ENCODE measurements at regions not wholly inside any gene's neighbourhood (a gene's known extent, or its start where the extent isn't known, plus 50 kb on each side); places are given as distances from the start of the nearest gene placed in this dataset.

DNA sequence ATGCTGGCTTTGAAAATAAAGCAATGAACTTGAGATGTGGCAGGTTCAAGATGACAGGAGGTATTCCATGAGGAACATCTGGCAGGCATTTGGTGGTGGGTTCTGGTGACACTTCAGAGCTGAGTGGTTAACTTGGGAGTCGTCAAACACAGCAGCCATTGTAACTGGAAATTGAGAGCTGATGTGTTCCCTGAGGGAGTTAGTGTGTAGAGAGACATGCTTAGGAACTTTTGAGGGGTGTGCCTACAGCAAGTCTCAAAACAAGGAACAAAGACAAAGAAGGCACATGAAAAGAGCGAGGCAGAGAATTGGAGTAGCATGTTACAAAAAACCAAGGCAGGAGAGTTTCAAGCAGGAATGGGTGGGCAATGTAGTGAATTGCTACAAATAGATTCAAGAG, 53.9 kb upstream of the KL start:
- Mint-ChIP-seq H3K4me1 (peaks cover 9% of the 10 kb centered on the region), H3K27me3 (ENCODE audit: insufficient read depth) (no peaks in the 10 kb centered on the region), H3K36me3 (ENCODE audit: low read depth) (no peaks in the 10 kb centered on the region), H3K27ac (no peak overlapping the region), H3K9me3 (no peaks in the 10 kb centered on the region), H3K4me3 (no peak overlapping the region)
- TF ChIP-seq, protein P1, sequence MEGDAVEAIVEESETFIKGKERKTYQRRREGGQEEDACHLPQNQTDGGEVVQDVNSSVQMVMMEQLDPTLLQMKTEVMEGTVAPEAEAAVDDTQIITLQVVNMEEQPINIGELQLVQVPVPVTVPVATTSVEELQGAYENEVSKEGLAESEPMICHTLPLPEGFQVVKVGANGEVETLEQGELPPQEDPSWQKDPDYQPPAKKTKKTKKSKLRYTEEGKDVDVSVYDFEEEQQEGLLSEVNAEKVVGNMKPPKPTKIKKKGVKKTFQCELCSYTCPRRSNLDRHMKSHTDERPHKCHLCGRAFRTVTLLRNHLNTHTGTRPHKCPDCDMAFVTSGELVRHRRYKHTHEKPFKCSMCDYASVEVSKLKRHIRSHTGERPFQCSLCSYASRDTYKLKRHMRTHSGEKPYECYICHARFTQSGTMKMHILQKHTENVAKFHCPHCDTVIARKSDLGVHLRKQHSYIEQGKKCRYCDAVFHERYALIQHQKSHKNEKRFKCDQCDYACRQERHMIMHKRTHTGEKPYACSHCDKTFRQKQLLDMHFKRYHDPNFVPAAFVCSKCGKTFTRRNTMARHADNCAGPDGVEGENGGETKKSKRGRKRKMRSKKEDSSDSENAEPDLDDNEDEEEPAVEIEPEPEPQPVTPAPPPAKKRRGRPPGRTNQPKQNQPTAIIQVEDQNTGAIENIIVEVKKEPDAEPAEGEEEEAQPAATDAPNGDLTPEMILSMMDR (conservative IDR thresholded peaks at IDR 0.05), result no peak
- DNase-seq, result no peak
- no peaks in the 10 kb centered on the region for H3K36me3 ChIP-seq (ENCODE audit: control insufficient read depth, insufficient read depth, low read length)
- H3K4me1 ChIP-seq (ENCODE audit: control insufficient read depth, insufficient read depth, low read length), result peaks cover 5% of the 10 kb centered on the region
- H3K9me3 ChIP-seq (ENCODE audit: control insufficient read depth, low read length), result peaks cover 7% of the 10 kb centered on the region
- H3K9ac ChIP-seq (ENCODE audit: extremely low read depth, low read length, poor library complexity, severe bottlenecking), result no peak overlapping the region
- H3K27ac ChIP-seq (ENCODE audit: low read depth, low read length), result no peak overlapping the region
- no peak overlapping the region for H3K4me3 ChIP-seq (ENCODE audit: low read length)
- 90 to 100% methylated on average over 2 of the region's 2 CpGs for WGBS, 2 experiments (ENCODE audit: insufficient coverage in 1 of 2, insufficient read length in 1 of 2)
- H3K27me3 ChIP-seq (ENCODE audit: control insufficient read depth, insufficient read depth, low read length, poor library complexity, severe bottlenecking), result no peaks in the 10 kb centered on the region

DNA sequence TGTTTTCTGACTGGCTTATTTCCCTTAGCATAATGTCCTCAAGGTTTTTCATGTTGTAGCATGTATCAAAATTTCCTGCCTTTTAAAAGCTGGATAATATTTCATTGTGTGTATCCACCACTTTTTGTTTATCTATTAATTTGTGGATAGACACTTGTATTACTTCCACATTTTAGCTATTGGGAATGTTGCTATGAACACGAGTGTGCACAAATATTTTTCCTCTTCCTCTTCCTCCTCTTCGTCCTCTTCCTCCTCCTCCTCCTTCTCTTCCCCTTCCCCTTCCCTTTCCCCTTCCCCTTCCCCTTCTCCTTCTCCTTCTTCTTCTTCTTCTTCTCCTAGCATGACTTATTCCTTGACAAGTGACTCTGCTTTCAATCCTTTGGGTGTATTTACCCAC, 51.2 kb upstream of the KL start:
- Mint-ChIP-seq H3K36me3 (ENCODE audit: low read depth) (no peaks in the 10 kb centered on the region), H3K4me1 (peaks cover 7% of the 10 kb centered on the region), H3K27ac (no peak overlapping the region), H3K27me3 (ENCODE audit: insufficient read depth) (no peaks in the 10 kb centered on the region), H3K4me3 (no peak overlapping the region), H3K9me3 (no peaks in the 10 kb centered on the region)
- Histone ChIP-seq H3K36me3 (ENCODE audit: control insufficient read depth, insufficient read depth, low read length) (no peaks in the 10 kb centered on the region), H3K9me3 (ENCODE audit: control insufficient read depth, low read length) (no peaks in the 10 kb centered on the region), H3K4me3 (ENCODE audit: low read length) (no peak overlapping the region), H3K27me3 (ENCODE audit: control insufficient read depth, insufficient read depth, low read length, poor library complexity, severe bottlenecking) (no peaks in the 10 kb centered on the region), H3K4me1 (ENCODE audit: control insufficient read depth, insufficient read depth, low read length) (no peaks in the 10 kb centered on the region), H3K27ac (ENCODE audit: low read depth, low read length) (no peak overlapping the region), H3K9ac (ENCODE audit: extremely low read depth, low read length, poor library complexity, severe bottlenecking) (no peak overlapping the region)
- WGBS, 2 experiments (ENCODE audit: insufficient coverage in 1 of 2, insufficient read length in 1 of 2), result 80 to 93% methylated on average over 1 to 2 of the region's 2 CpGs
- DNase-seq, result no peak
- TF ChIP-seq, protein P1 (conservative IDR thresholded peaks at IDR 0.05), result no peak
